ENCODE measurements at regions not wholly inside any gene's neighbourhood (a gene's known extent, or its start where the extent isn't known, plus 50 kb on each side); places are given as distances from the start of the nearest gene placed in this dataset.

GRCh38 chr20:11529047-11529446, 388.6 kb upstream of the BTBD3 start:
- TF ChIP-seq CTCF (IDR thresholded peaks at IDR 0.05; ENCODE audit: low read depth, low read length) = no peak
- DNase-seq (ENCODE audit: extremely low read depth, low read depth) = no peak

- TF ChIP-seq CTCF (IDR thresholded peaks at IDR 0.05; ENCODE audit: low read depth, low read length) = no peak
Measured at GRCh38 chr20:11537032-11537431, 380.7 kb upstream of the BTBD3 start.

GRCh38 chr20:11539450-11539849, 378.2 kb upstream of the BTBD3 start:
- no peak for TF ChIP-seq CTCF (IDR thresholded peaks at IDR 0.05; ENCODE audit: low read depth, low read length)
- no peak for DNase-seq (ENCODE audit: extremely low read depth, low read depth)

More at GRCh38 chr20:11537032-11537431, 380.7 kb upstream of the BTBD3 start:
- no peak for DNase-seq (ENCODE audit: extremely low read depth, low read depth)

GRCh38 chr20:11540558-11540957, 377.1 kb upstream of the BTBD3 start:
- no peak for DNase-seq (ENCODE audit: extremely low read depth, low read depth)
- no peak for TF ChIP-seq CTCF (IDR thresholded peaks at IDR 0.05; ENCODE audit: low read depth, low read length)

- TF ChIP-seq CTCF (IDR thresholded peaks at IDR 0.05; ENCODE audit: low read depth, low read length) = no peak
- DNase-seq (ENCODE audit: extremely low read depth, low read depth) = no peak
Measured at GRCh38 chr20:11542645-11543044, 375.0 kb upstream of the BTBD3 start.

- peak; percentile 28 for DNase-seq (ENCODE audit: extremely low read depth, low read depth)
- TF ChIP-seq CTCF (IDR thresholded peaks at IDR 0.05; ENCODE audit: low read depth, low read length) = peak; percentile 42
Measured at GRCh38 chr20:11544029-11544678, 373.5 kb upstream of the BTBD3 start.

GRCh38 chr20:11546939-11547338, 370.8 kb upstream of the BTBD3 start:
- TF ChIP-seq CTCF (IDR thresholded peaks at IDR 0.05; ENCODE audit: low read depth, low read length) = no peak

More at GRCh38 chr20:11546939-11547338, 370.8 kb upstream of the BTBD3 start:
- DNase-seq (ENCODE audit: extremely low read depth, low read depth) = no peak
